Astrocyte of the spinal cord (primary cell): ENCODE measurements at regions not wholly inside any gene's neighbourhood (a gene's known extent, or its start where the extent isn't known, plus 50 kb on each side); places are given as distances from the start of the nearest gene placed in this dataset.

Source experiments
- DNase-seq: peaks from one replicate; pipeline ENCODE4 v3.0.0; 2011; ENCODE audit warnings: low read depth, low spot score
- H3K4me3 ChIP-seq: 2 replicates; pipeline ENCODE4 v1.5.1; 2011; ENCODE audit warnings: low read depth, mild to moderate bottlenecking, low read length, moderate library complexity
- in situ Hi-C: cut with HindIII; loops from 2 replicates; pipeline ENCODE4 v1.10.0; 2017; ENCODE audit warnings: low sequenced_read_pairs
- TF ChIP-seq, protein P1 (sequence below): IDR thresholded peaks from 2 replicates; pipeline ENCODE4 v1.5.1; 2012; ENCODE audit warnings: low read depth, mild to moderate bottlenecking, low read length, inconsistent platforms

DNA sequence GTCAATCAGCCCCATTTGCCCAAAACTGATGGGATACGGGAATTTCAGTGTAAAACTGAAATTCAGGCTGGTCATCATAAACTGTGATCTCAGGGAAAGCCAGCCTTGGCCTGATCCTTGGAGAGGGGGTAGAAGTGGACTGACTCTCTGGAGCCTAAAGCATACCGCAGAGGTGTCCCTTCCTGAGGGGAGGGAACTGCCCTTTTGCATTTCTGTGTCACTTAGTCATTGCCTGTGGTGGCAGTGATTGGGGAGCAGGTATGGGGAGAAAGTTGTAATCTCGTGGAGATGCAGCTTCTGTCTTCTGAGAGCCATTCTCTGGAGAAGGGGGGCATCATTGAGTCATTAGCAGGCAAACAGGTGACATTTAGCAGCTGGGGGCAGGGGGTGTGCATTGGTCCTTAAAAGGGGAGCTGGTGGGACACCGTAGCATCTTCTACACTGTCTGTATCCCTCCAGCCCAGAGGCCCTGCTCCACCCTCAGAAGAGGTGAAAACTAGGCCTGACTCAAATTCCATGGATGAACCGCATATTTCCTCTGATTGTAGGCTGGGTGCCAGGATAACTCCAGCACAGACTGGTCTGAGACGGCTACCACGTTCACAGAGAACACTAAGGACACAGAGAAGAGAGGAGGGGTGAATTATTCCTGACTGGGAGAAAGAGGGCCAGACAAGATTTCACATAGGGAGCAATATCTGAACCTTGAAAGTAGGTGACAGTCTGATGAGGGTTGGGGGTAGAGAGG is 143.3 kb downstream of the SEC61B start:
- in situ Hi-C loops = no loop called here
- no peak overlapping the region for H3K4me3 ChIP-seq
- TF ChIP-seq, protein P1, sequence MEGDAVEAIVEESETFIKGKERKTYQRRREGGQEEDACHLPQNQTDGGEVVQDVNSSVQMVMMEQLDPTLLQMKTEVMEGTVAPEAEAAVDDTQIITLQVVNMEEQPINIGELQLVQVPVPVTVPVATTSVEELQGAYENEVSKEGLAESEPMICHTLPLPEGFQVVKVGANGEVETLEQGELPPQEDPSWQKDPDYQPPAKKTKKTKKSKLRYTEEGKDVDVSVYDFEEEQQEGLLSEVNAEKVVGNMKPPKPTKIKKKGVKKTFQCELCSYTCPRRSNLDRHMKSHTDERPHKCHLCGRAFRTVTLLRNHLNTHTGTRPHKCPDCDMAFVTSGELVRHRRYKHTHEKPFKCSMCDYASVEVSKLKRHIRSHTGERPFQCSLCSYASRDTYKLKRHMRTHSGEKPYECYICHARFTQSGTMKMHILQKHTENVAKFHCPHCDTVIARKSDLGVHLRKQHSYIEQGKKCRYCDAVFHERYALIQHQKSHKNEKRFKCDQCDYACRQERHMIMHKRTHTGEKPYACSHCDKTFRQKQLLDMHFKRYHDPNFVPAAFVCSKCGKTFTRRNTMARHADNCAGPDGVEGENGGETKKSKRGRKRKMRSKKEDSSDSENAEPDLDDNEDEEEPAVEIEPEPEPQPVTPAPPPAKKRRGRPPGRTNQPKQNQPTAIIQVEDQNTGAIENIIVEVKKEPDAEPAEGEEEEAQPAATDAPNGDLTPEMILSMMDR = no peak
- DNase-seq = peak; percentile 14

DNA sequence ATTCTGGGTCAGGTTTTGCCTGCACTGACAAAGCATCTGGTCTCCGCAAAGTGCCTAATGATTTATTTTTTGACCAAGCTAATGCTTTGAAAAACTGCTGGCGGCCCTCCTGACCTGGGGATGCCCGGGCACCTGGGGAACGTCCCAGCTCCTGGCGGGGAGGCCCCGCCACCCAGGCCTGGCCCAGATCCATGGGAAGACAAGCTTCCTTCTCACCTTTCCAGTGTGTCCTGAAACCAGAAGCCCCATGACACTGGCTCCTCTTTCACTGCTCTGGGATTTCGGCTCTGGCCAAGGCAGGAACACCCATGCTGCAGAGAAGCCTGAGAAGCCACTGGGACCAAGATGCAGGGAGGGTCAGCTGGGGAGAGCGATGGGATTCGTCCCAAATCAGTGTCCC is 144.1 kb downstream of the SEC61B start:
- in situ Hi-C loops = no loop called here
- TF ChIP-seq, protein P1 = no peak
- H3K4me3 ChIP-seq = no peak overlapping the region
- DNase-seq = no peak

DNA sequence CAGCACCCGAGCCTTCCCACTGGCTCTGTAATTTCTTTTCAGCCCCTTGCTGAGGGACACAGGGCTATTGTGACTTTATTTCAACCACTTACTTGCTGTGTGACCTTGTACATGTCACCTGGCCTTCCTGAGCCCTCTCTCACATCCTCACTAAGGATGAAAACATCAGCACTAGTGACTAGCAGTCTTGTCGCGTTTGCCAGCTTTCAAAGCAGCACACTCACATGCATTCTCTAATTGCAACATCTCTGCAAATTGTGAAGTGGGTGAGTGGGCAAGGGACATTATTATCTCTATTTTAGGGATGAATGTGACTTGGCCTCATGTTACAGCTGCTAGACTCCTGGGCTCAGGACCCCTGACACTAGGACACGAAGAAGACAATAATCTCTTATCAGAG is 144.5 kb downstream of the SEC61B start:
- TF ChIP-seq, protein P1 = no peak
- DNase-seq = no peak
- in situ Hi-C loops = no loop called here

DNA sequence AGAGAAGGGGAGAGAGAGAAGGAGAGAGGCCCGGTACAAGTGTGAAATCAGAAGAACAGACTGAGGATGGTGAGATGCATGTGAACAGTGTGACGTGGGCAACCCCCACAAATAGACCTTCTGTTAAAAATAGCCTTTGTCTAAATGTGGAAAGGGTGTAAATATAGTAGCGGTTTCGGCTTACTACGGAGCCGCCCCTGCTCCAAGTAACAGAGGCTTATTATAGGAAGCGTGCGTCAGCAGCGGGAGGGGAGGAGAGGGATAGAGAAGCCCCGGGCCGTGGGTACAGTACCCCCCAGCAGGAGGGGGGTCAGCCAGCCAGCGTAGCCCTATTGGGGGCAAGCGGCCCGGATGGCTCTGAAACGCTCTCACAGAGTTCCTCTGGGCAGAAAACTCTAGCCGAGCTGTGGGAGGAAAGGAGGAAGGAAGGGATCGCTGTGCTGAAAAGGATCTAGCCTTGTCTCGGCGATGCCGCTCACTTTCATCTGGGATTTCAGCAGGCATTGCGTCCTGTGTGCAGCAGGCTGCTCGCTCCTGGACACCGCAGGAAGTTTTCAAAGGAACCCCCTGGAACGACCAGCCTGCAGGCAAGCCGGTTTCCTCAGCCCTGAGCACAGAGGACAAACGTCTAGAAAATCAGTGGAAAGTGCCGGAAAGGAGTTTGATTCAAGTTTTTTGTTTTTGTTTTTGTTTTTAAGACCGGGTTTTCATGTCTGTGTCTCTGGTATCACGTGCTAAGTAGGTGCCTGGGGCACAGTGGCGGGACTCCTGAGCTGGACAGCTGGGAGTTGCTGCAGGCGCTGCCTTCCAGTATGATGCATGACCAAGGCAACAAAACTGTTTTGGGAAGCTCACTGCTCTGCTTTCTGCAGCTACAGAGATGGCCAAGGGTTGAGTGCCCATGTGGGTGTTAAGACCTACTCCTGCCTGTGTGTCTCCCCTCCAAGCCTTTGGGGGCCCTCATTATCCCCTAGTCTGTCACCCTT is 146.6 kb downstream of the SEC61B start:
- TF ChIP-seq, protein P1 = no peak
- DNase-seq = peak; percentile 79
- H3K4me3 ChIP-seq = peak overlapping the region; percentile 44
- in situ Hi-C loops = no loop called here

More for the DNA sequence above, 144.5 kb downstream of the SEC61B start:
- H3K4me3 ChIP-seq = no peak overlapping the region

DNA sequence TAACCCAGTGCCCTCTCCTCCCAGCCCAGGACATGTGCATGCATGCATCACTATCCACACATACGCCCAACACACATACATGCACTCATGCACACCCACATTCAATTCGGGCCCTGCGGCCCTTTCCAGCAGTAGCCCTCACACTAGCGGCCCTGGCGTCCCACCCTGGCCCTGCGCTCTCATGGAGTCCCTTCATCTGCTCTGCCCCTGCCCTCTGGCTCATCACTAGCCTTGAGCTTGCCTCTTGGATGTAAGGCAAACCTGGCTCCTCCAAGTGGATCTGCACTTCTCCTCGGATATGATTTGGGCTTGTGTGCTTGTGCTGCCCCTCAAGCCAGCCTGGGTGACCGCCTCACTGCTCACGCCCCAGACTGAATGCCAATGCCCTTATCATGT is 147.2 kb downstream of the SEC61B start:
- in situ Hi-C loops = no loop called here

DNA sequence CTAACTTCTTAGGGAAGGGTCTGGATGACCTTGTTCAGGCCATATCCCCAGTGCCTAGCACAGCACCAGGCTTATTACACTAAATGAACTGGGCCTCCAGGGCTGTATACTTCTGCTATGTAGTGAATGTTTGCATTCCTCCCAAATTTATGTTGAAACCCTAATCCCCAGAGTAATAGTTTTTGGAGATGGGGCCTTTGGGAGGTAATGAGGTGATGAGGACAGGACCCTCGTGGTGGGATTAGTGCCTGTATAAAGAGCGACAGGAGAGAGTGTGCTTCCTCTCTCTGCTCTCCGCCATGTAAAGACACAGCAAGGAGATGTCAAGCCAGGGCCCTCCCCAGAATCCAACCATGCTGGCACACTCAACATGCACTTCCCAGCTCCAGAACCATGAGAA is 148.3 kb downstream of the SEC61B start:
- TF ChIP-seq, protein P1 = no peak
- in situ Hi-C loops = no loop called here
- no peak for DNase-seq
- no peak overlapping the region for H3K4me3 ChIP-seq

More for the DNA sequence above, 147.2 kb downstream of the SEC61B start:
- no peak for DNase-seq
- no peak overlapping the region for H3K4me3 ChIP-seq
- TF ChIP-seq, protein P1 = no peak
